OCI-LY7 (cell line): ENCODE measurements at regions not wholly inside any gene's neighbourhood (a gene's known extent, or its start where the extent isn't known, plus 50 kb on each side); places are given as distances from the start of the nearest gene placed in this dataset.

Source experiments
- BruUV-seq: library from RNA; stranded (reverse); fragments of 400-500 nt; replicated peaks from 2 replicates; lab custom pipeline; 2021; lab: Mats Ljungman, UMichigan
- CTCF ChIA-PET: fragments of 300-600 bp; sonication (Branson Sonifier 250); formaldehyde crosslinking; loops from one replicate; lab custom pipeline; 2022; ENCODE audit warnings: antibody characterized with exemption; ENCODE audit not compliant: unreplicated experiment; lab: Charles Lee
- POLR2A ChIA-PET: fragments of 300-600 bp; sonication (Branson Sonifier 250); formaldehyde crosslinking; loops from one replicate; lab custom pipeline; 2022; ENCODE audit warnings: antibody characterized with exemption; lab: Charles Lee
- DNase-seq: peaks from one replicate; pipeline ENCODE4 v3.0.0-alpha.2; 2015; ENCODE audit warnings: low spot score
- H2AFZ ChIP-seq: fragments of 200-600 bp; sonication (generic), shearing (Covaris generic); 2 replicates; pipeline ENCODE4 v1.6.1; 2014; ENCODE audit warnings: mild to moderate bottlenecking, antibody characterized with exemption, low read length, moderate library complexity
- H3K27ac ChIP-seq: fragments of 200-600 bp; sonication (generic); 2 replicates; pipeline ENCODE4 v1.5.1; 2014; ENCODE audit warnings: mixed run types, low read depth, mild to moderate bottlenecking, moderate library complexity, low read length, inconsistent platforms; ENCODE audit not compliant: poor library complexity, severe bottlenecking
- H3K36me3 ChIP-seq: fragments of 200-600 bp; sonication (generic); 2 replicates; pipeline ENCODE4 v1.6.1; 2014; ENCODE audit warnings: mild to moderate bottlenecking, antibody characterized with exemption, low read length, moderate library complexity, mixed read lengths; ENCODE audit not compliant: insufficient read depth
- H3K4me1 ChIP-seq: fragments of 200-600 bp; sonication (generic); 2 replicates; pipeline ENCODE4 v1.5.1; 2014; ENCODE audit warnings: mild to moderate bottlenecking, low read length; ENCODE audit not compliant: insufficient read depth, poor library complexity, severe bottlenecking
- H3K4me2 ChIP-seq: fragments of 200-600 bp; sonication (generic); 2 replicates; pipeline ENCODE4 v1.6.1; 2014; ENCODE audit warnings: mild to moderate bottlenecking, low read length
- H3K4me3 ChIP-seq: fragments of 200-600 bp; sonication (generic); 2 replicates; pipeline ENCODE4 v1.5.1; 2014; ENCODE audit warnings: mild to moderate bottlenecking, low read depth, low read length; ENCODE audit not compliant: poor library complexity, severe bottlenecking
- H3K79me2 ChIP-seq: fragments of 200-600 bp; sonication (generic); 2 replicates; pipeline ENCODE4 v1.6.1; 2016; ENCODE audit warnings: low read depth, mild to moderate bottlenecking, low read length, moderate library complexity, mixed read lengths; ENCODE audit not compliant: insufficient read depth
- H3K9me2 ChIP-seq: fragments of 200-600 bp; sonication (generic); 2 replicates; pipeline ENCODE4 v1.6.1; 2016; ENCODE audit warnings: mild to moderate bottlenecking, low read length, mixed read lengths; ENCODE audit not compliant: insufficient read depth
- H3K9me3 ChIP-seq: fragments of 200-600 bp; sonication (generic); 2 replicates; pipeline ENCODE4 v1.6.1; 2014; ENCODE audit warnings: mild to moderate bottlenecking, mixed run types, low read length, mixed read lengths
- H4K20me1 ChIP-seq: fragments of 200-600 bp; sonication (generic); 2 replicates; pipeline ENCODE4 v1.6.1; 2014; ENCODE audit warnings: mild to moderate bottlenecking, antibody characterized with exemption, low read length, moderate library complexity, mixed read lengths; ENCODE audit not compliant: insufficient read depth
- CTCF ChIP-seq: fragments of 200-600 bp; sonication (generic); conservative IDR thresholded peaks from 2 replicates; pipeline ENCODE4 v1.5.1; 2014; ENCODE audit warnings: mild to moderate bottlenecking, antibody characterized with exemption, low read length, moderate library complexity, mixed read lengths
- EZH2phosphoT487 ChIP-seq: fragments of 200-600 bp; sonication (generic); IDR thresholded peaks from 2 replicates; pipeline ENCODE4 v1.6.1; 2018; ENCODE audit warnings: low read depth, borderline replicate concordance, mild to moderate bottlenecking, mixed run types, antibody characterized with exemption, low read length, moderate library complexity, mixed read lengths
- intact Hi-C: fragments of 100-400 bp; cut with micrococcal nuclease; formaldehyde crosslinking; loops from one replicate; pipeline ENCODE4 v1.10.0; 2022; ENCODE audit not compliant: unreplicated experiment

DNA sequence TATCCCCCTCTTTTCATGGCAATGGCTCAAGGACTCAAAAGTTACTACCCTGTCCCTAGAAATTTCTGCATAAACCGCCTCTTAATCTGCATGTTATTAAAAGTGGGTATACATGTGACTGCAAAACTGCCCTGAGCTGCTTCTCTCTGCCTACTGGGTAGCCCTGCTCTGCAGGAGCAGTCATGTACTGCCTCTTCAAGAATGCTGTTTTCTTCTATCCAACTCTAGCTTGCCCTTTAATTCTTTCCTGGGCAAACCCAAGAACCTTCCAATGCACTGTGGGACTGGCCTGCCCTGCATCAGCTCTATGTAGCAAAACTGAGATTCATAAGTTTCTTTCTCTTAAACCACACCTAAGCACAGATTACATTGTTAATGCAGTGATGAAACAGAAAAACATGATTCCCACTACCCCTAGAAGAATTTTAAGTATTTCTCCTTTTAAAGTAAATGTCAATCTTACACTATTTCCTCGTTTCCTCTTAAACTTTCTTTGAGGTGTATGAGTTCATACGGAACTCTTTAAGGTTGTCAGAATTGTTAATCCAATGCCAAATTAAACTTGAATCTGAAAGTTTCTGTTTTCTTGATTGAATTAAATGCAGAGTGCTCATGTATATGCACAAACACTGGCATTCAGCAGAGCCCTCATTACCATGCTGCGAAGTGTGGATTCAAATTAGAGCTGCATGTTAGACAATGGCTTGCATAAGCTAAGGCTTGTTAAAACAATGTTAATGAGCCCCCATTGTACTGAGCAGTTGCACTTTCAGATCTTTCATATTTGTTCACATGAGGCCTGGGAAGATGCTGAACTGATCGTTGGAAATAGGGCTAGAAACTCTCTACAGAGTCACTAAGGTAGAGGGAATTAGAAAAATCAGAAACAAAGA, 669.9 kb upstream of the PCDH20 start:
- Histone ChIP-seq H3K9me2 (no peaks in the 10 kb centered on the region), H2AFZ (no peak overlapping the region), H3K4me2 (no peak overlapping the region), H3K4me1 (no peaks in the 10 kb centered on the region), H3K79me2 (no peaks in the 10 kb centered on the region), H3K36me3 (no peaks in the 10 kb centered on the region), H3K9me3 (no peaks in the 10 kb centered on the region), H4K20me1 (no peaks in the 10 kb centered on the region), H3K27ac (no peak overlapping the region), H3K4me3 (no peak overlapping the region)
- TF ChIP-seq EZH2phosphoT487 (no peak), CTCF (no peak)
- no peak for DNase-seq
- no TSS peak for BruUV-seq
- intact Hi-C loops: no loop called here
- ChIA-PET POLR2A (no interaction called here), CTCF (no interaction called here)

GRCh38 chr13:62084728-62085127, 669.1 kb upstream of the PCDH20 start:
- no peak overlapping the region for H3K4me3 ChIP-seq
- H3K9me3 ChIP-seq: no peaks in the 10 kb centered on the region
- H3K4me1 ChIP-seq: no peaks in the 10 kb centered on the region
- no peak overlapping the region for H3K4me2 ChIP-seq
- BruUV-seq: no TSS peak
- ChIA-PET POLR2A (no interaction called here), CTCF (no interaction called here)
- no peaks in the 10 kb centered on the region for H3K36me3 ChIP-seq
- no peak for DNase-seq
- no peaks in the 10 kb centered on the region for H3K79me2 ChIP-seq
- TF ChIP-seq EZH2phosphoT487 (no peak), CTCF (no peak)
- H4K20me1 ChIP-seq: no peaks in the 10 kb centered on the region
- H3K9me2 ChIP-seq: no peaks in the 10 kb centered on the region
- H3K27ac ChIP-seq: no peak overlapping the region
- intact Hi-C loops: no loop called here
- no peak overlapping the region for H2AFZ ChIP-seq

GRCh38 chr13:62067821-62068220, 652.2 kb upstream of the PCDH20 start:
- no peaks in the 10 kb centered on the region for H3K9me2 ChIP-seq
- ChIA-PET POLR2A (no interaction called here), CTCF (no interaction called here)
- no peak overlapping the region for H2AFZ ChIP-seq
- intact Hi-C loops: no loop called here
- H3K36me3 ChIP-seq: no peaks in the 10 kb centered on the region
- TF ChIP-seq CTCF (no peak), EZH2phosphoT487 (no peak)
- H3K79me2 ChIP-seq: no peaks in the 10 kb centered on the region
- H3K9me3 ChIP-seq: no peaks in the 10 kb centered on the region
- no peaks in the 10 kb centered on the region for H3K4me1 ChIP-seq
- no peak overlapping the region for H3K27ac ChIP-seq
- H4K20me1 ChIP-seq: no peaks in the 10 kb centered on the region
- H3K4me2 ChIP-seq: no peak overlapping the region
- no peak for DNase-seq
- H3K4me3 ChIP-seq: no peak overlapping the region
- no TSS peak for BruUV-seq
